A673 (cell line): ENCODE measurements at regions not wholly inside any gene's neighbourhood (a gene's known extent, or its start where the extent isn't known, plus 50 kb on each side); places are given as distances from the start of the nearest gene placed in this dataset.
A peak's percentile ranks its signal among the peaks of the same experiment; 100 is the strongest.

Source experiments
- BruUV-seq: library from RNA; stranded (reverse); fragments of 400-500 nt; replicated peaks from 2 replicates; lab custom pipeline; 2021; lab: Mats Ljungman, UMichigan
- CTCF ChIA-PET: fragments of 300-600 bp; sonication (Branson Sonifier 250); formaldehyde crosslinking; loops from one replicate; lab custom pipeline; 2022; ENCODE audit warnings: antibody characterized with exemption; lab: Charles Lee
- POLR2A ChIA-PET: fragments of 300-600 bp; sonication (Branson Sonifier 250); formaldehyde crosslinking; loops from one replicate; lab custom pipeline; 2022; ENCODE audit warnings: antibody characterized with exemption; ENCODE audit not compliant: low non-redundant PET; lab: Charles Lee
- DNase-seq: peaks from one replicate; pipeline ENCODE4 v3.0.0-alpha.2; 2015; ENCODE audit warnings: low spot score
- H3K27ac ChIP-seq: fragments of 200-600 bp; sonication (generic); 2 replicates; pipeline ENCODE4 v1.5.1; 2016; ENCODE audit warnings: mixed run types, low read depth, mild to moderate bottlenecking, mixed read lengths, antibody characterized with exemption, low read length; ENCODE audit not compliant: poor library complexity, severe bottlenecking
- H3K27me3 ChIP-seq: fragments of 200-600 bp; sonication (generic); replicated peaks from 2 replicates; pipeline ENCODE4 v1.6.1; 2017; ENCODE audit warnings: mixed run types, low read depth, mild to moderate bottlenecking, mixed read lengths, antibody characterized with exemption, low read length; ENCODE audit not compliant: insufficient read depth, poor library complexity
- H3K36me3 ChIP-seq: fragments of 200-600 bp; sonication (generic); 2 replicates; pipeline ENCODE4 v1.6.1; 2016; ENCODE audit warnings: mixed run types, mild to moderate bottlenecking, mixed read lengths, antibody characterized with exemption, low read length; ENCODE audit not compliant: insufficient read depth, poor library complexity, severe bottlenecking
- H3K4me1 ChIP-seq: fragments of 200-600 bp; sonication (generic); 2 replicates; pipeline ENCODE4 v1.6.1; 2017; ENCODE audit warnings: mixed run types, mild to moderate bottlenecking, mixed read lengths, antibody characterized with exemption, low read length; ENCODE audit not compliant: insufficient read depth, poor library complexity, severe bottlenecking
- H3K4me3 ChIP-seq: fragments of 200-600 bp; sonication (generic); 2 replicates; pipeline ENCODE4 v1.5.1; 2016; ENCODE audit warnings: low read depth, mixed run types, mild to moderate bottlenecking, mixed read lengths, low read length; ENCODE audit not compliant: poor library complexity, severe bottlenecking
- H3K9me3 ChIP-seq: fragments of 200-600 bp; sonication (generic); 2 replicates; pipeline ENCODE4 v1.6.1; 2016; ENCODE audit warnings: mixed run types, low read depth, mild to moderate bottlenecking, mixed read lengths, antibody characterized with exemption, low read length; ENCODE audit not compliant: poor library complexity, severe bottlenecking
- CTCF ChIP-seq: fragments of 300-800, 200-600 bp; sonication (generic); conservative IDR thresholded peaks from 2 replicates; pipeline ENCODE4 v1.5.1; 2017; ENCODE audit warnings: low read depth, mild to moderate bottlenecking, antibody characterized with exemption, low read length, moderate library complexity, mixed read lengths
- EZH2 ChIP-seq: fragments of 200-600 bp; sonication (generic); IDR thresholded peaks from 2 replicates; pipeline ENCODE4 v1.6.1; 2017; ENCODE audit warnings: borderline replicate concordance, low read depth, mild to moderate bottlenecking, mixed read lengths, antibody characterized with exemption, low read length; ENCODE audit not compliant: poor library complexity, severe bottlenecking
- intact Hi-C: fragments of 100-400 bp; cut with micrococcal nuclease; formaldehyde crosslinking; loops from one replicate; pipeline ENCODE4 v1.10.0; 2022; ENCODE audit not compliant: unreplicated experiment

GRCh38 chr15:29925227-29926082 is 103.2 kb upstream of the TJP1 start:
- Histone ChIP-seq H3K4me3 (no peak overlapping the region), H3K27me3 (no peaks in the 10 kb centered on the region), H3K36me3 (no peaks in the 10 kb centered on the region), H3K4me1 (no peaks in the 10 kb centered on the region), H3K27ac (no peak overlapping the region), H3K9me3 (no peaks in the 10 kb centered on the region)
- no TSS peak for BruUV-seq
- intact Hi-C loops, result loop anchor here (1.0 to 5.0 kb wide), 3 partner anchors 177 to 257 kb away; no protein-coding TSS in a partner anchor
- POLR2A ChIA-PET, result no interaction called here
- CTCF ChIA-PET, result interaction anchor here (0.5 to 3.3 kb wide), 12 partner anchors 8 to 312 kb away, joined by 3 to 42 read pairs (median 3); no protein-coding TSS in a partner anchor
- TF ChIP-seq EZH2, result no peak
- TF ChIP-seq CTCF, result peak; percentile 93
- peak; percentile 85 for DNase-seq

- no peak overlapping the region for H3K27ac ChIP-seq
- BruUV-seq, result no TSS peak
Measured at GRCh38 chr15:29924750-29925149, 102.5 kb upstream of the TJP1 start.

GRCh38 chr15:29922191-29922590 is 99.9 kb upstream of the TJP1 start:
- intact Hi-C loops, result no loop called here
- CTCF ChIA-PET, result interaction anchor here (0.7 kb wide), 1 partner anchor 174 kb away, joined by 3 read pairs; no protein-coding TSS in a partner anchor
- no TSS peak for BruUV-seq

More at GRCh38 chr15:29924750-29925149, 102.5 kb upstream of the TJP1 start:
- no peaks in the 10 kb centered on the region for H3K27me3 ChIP-seq
- intact Hi-C loops, result loop anchor here (1.0 to 5.0 kb wide), 3 partner anchors 176 to 256 kb away; no protein-coding TSS in a partner anchor
- no peaks in the 10 kb centered on the region for H3K9me3 ChIP-seq
- no peaks in the 10 kb centered on the region for H3K4me1 ChIP-seq
- ChIA-PET CTCF (interaction anchor here (1.5 to 3.3 kb wide), 2 partner anchors 176 to 256 kb away, joined by 3 to 42 read pairs; no protein-coding TSS in a partner anchor), POLR2A (no interaction called here)
- no peak overlapping the region for H3K4me3 ChIP-seq
- TF ChIP-seq EZH2, result no peak
- TF ChIP-seq CTCF, result no peak
- peak; percentile 13 for DNase-seq
- no peaks in the 10 kb centered on the region for H3K36me3 ChIP-seq

More at GRCh38 chr15:29922191-29922590, 99.9 kb upstream of the TJP1 start:
- Histone ChIP-seq H3K9me3 (no peaks in the 10 kb centered on the region), H3K27ac (no peak overlapping the region), H3K36me3 (no peaks in the 10 kb centered on the region), H3K4me3 (no peak overlapping the region), H3K27me3 (no peaks in the 10 kb centered on the region), H3K4me1 (no peaks in the 10 kb centered on the region)
- TF ChIP-seq CTCF (no peak), EZH2 (no peak)
- DNase-seq, result no peak
- POLR2A ChIA-PET, result no interaction called here
